Endothelial cell of umbilical vein (primary cell): ENCODE measurements at regions not wholly inside any gene's neighbourhood (a gene's known extent, or its start where the extent isn't known, plus 50 kb on each side); places are given as distances from the start of the nearest gene placed in this dataset.

Source experiments
- BruUV-seq: library from RNA; stranded (reverse); fragments of 400-500 nt; replicated peaks from 2 replicates; lab custom pipeline; 2021; lab: Mats Ljungman, UMichigan
- CTCF ChIA-PET: fragments of 300-600, 350-600 bp; sonication (Branson Sonifier 250); formaldehyde crosslinking; loops from one replicate; lab custom pipeline; 2021; ENCODE audit warnings: antibody characterized with exemption, inconsistent platforms; lab: Charles Lee
- POLR2A ChIA-PET: fragments of 300-600, 350-600 bp; sonication (Branson Sonifier 250); formaldehyde crosslinking; loops from one replicate; lab custom pipeline; 2021; ENCODE audit warnings: antibody characterized with exemption, inconsistent platforms; lab: Charles Lee
- DNase-seq: peaks from one replicate; pipeline ENCODE4 v3.0.0-alpha.2; 2011; ENCODE audit warnings: low read depth, low spot score
- FAIRE-seq: peaks from 2 replicates; lab custom pipeline; 2011; peaks lifted over from hg19 to GRCh38; lab: Jason Lieb, UNC
- H2AFZ ChIP-seq: 2 replicates; pipeline ENCODE4 v1.6.0; 2012; ENCODE audit warnings: low read depth, low read length, control low read depth, inconsistent platforms
- H3K27ac ChIP-seq: 2 replicates; pipeline ENCODE4 v1.5.1; 2011; ENCODE audit warnings: low read depth, mild to moderate bottlenecking, control low read depth, low read length, moderate library complexity; ENCODE audit not compliant: insufficient read depth
- H3K27me3 ChIP-seq, 2 experiments: 2 replicates each; pipeline versions ENCODE4 v1.6.0 to v1.6.1; 2011; ENCODE audit warnings: low read length in 2 of 2, mixed read lengths in 1 of 2; ENCODE audit not compliant: control insufficient read depth in 2 of 2, insufficient read depth in 2 of 2
- H3K36me3 ChIP-seq, 2 experiments: 2 replicates in 1 of 2; 3 replicates in 1 of 2; pipeline ENCODE4 v1.5.1; 2011; ENCODE audit warnings: low read length in 2 of 2, mild to moderate bottlenecking in 1 of 2, moderate library complexity in 1 of 2; ENCODE audit not compliant: control insufficient read depth in 2 of 2, insufficient read depth in 2 of 2; ENCODE audit errors: extremely low read depth in 1 of 2
- H3K4me1 ChIP-seq: 3 replicates; pipeline ENCODE4 v1.5.1; 2011; ENCODE audit warnings: mild to moderate bottlenecking, low read length; ENCODE audit not compliant: control insufficient read depth, insufficient read depth; ENCODE audit errors: extremely low read depth
- H3K4me2 ChIP-seq: 2 replicates; pipeline ENCODE4 v1.6.1; 2011; ENCODE audit warnings: low read length, control low read depth, mixed read lengths; ENCODE audit not compliant: insufficient read depth
- H3K4me3 ChIP-seq, 3 experiments: fragments of 200-600 bp in 1 of 3; sonication (generic), shearing (Covaris generic) in 1 of 3; replicated peaks in 1 of 3; 2 replicates each; pipeline ENCODE4 v1.5.1; 2011 to 2016; ENCODE audit warnings: control low read depth in 3 of 3, low read length in 3 of 3, mild to moderate bottlenecking in 2 of 3, inconsistent platforms in 1 of 3, low read depth in 1 of 3, moderate library complexity in 1 of 3; ENCODE audit not compliant: insufficient read depth in 1 of 3
- H3K79me2 ChIP-seq: 2 replicates; pipeline ENCODE4 v1.6.0; 2012; ENCODE audit warnings: low read length, inconsistent platforms; ENCODE audit not compliant: control insufficient read depth, insufficient read depth
- H3K9ac ChIP-seq: replicated peaks from 2 replicates; pipeline ENCODE3; 2011; ENCODE audit warnings: low read length, control low read depth; ENCODE audit not compliant: insufficient read depth; ENCODE audit errors: extremely low read depth
- H3K9me1 ChIP-seq: replicated peaks from 3 replicates; pipeline ENCODE4 v1.6.0; 2011; ENCODE audit warnings: mild to moderate bottlenecking, low read length; ENCODE audit not compliant: control insufficient read depth, insufficient read depth; ENCODE audit errors: extremely low read depth
- H3K9me3 ChIP-seq: replicated peaks from 2 replicates; pipeline ENCODE4 v1.5.1; 2012; ENCODE audit warnings: low read length, inconsistent platforms; ENCODE audit not compliant: control insufficient read depth, insufficient read depth
- H4K20me1 ChIP-seq: replicated peaks from 2 replicates; pipeline ENCODE3; 2011; ENCODE audit warnings: mild to moderate bottlenecking, low read length; ENCODE audit not compliant: control insufficient read depth, insufficient read depth; ENCODE audit errors: extremely low read depth
- EZH2 ChIP-seq: IDR thresholded peaks from 2 replicates; pipeline ENCODE4 v1.6.1; 2012; ENCODE audit warnings: borderline replicate concordance, low read depth, mild to moderate bottlenecking, moderate library complexity, low read length, inconsistent platforms; ENCODE audit not compliant: severe bottlenecking
- FOS ChIP-seq: IDR thresholded peaks from 2 replicates; pipeline ENCODE4 v1.6.1; 2011; ENCODE audit warnings: mild to moderate bottlenecking, low read length, moderate library complexity, borderline replicate concordance; ENCODE audit not compliant: insufficient read depth
- GATA2 ChIP-seq: IDR thresholded peaks from 2 replicates; pipeline ENCODE4 v1.7.0; 2011; ENCODE audit warnings: low read depth, mild to moderate bottlenecking, moderate library complexity, mixed read lengths, low read length; ENCODE audit not compliant: insufficient read length, insufficient read depth
- JUN ChIP-seq: IDR thresholded peaks from 2 replicates; pipeline ENCODE4 v1.6.1; 2011; ENCODE audit warnings: borderline replicate concordance, low read depth; ENCODE audit not compliant: insufficient read length, insufficient read depth
- MAX ChIP-seq: IDR thresholded peaks from 2 replicates; pipeline ENCODE4 v1.6.1; 2011; ENCODE audit not compliant: insufficient read depth, insufficient read length
- MYC ChIP-seq: IDR thresholded peaks from one replicate; pipeline ENCODE4 v1.6.1; 2011; ENCODE audit warnings: mild to moderate bottlenecking, low read depth, low read length
- POLR2A ChIP-seq: IDR thresholded peaks from 2 replicates; pipeline ENCODE4 v1.6.1; 2012; ENCODE audit warnings: low read depth, mild to moderate bottlenecking, control low read depth, low read length
- POLR2AphosphoS5 ChIP-seq: IDR thresholded peaks from 2 replicates; pipeline ENCODE4 v1.6.1; 2012; ENCODE audit warnings: low read depth, mild to moderate bottlenecking, control low read depth, low read length, moderate library complexity; ENCODE audit not compliant: insufficient read depth
- dilution Hi-C: fragments of 300-500 bp; cut with MboI; formaldehyde crosslinking; loops from one replicate; pipeline ENCODE4 v1.15.0; 2019; ENCODE audit warnings: low sequenced_read_pairs; ENCODE audit not compliant: extremely low pct_ligation_motif_present
- intact Hi-C: fragments of 100-400 bp; cut with micrococcal nuclease; formaldehyde crosslinking; loops from one replicate; pipeline ENCODE4 v1.10.0; 2022
- TF ChIP-seq, protein P1 (sequence below), 2 donors: IDR thresholded peaks; 1 replicate in 1 of 2; 2 replicates in 1 of 2; pipeline ENCODE4 v1.5.1; 2011; ENCODE audit warnings: low read length in 2 of 2, mild to moderate bottlenecking in 2 of 2, moderate library complexity in 2 of 2, control low read depth in 1 of 2, inconsistent platforms in 1 of 2, low read depth in 1 of 2; ENCODE audit not compliant: insufficient read depth in 1 of 2; ENCODE audit errors: extremely low read depth in 1 of 2

DNA sequence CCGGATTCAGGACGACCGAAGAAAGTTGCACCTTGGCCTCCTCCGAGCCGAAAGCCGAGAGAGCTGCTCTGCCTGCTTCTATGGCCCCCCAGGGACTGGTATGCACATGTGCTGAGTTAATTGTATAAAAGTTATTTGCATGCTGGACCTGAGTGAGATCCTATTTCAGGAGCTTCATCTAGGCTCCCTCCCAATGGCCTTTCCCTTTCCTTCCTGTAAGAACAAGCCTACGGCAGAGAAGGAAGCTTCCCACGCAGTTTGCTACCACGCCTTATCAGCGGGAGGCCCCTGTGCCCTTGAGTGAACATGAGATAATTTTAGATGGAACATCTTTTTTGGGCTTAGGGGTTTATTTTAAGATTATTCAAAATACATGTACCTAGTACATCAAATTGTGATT is 65.9 kb downstream of the RIN2 start:
- H3K9me1 ChIP-seq: no peaks in the 10 kb centered on the region
- no peak overlapping the region for H3K27ac ChIP-seq
- POLR2A ChIA-PET: no interaction called here
- no peaks in the 10 kb centered on the region for H3K27me3 ChIP-seq
- dilution Hi-C loops: loop anchor here (25.0 kb wide), 1 partner anchor 163 kb away; no protein-coding TSS in a partner anchor
- no peaks in the 10 kb centered on the region for H3K9me3 ChIP-seq
- FAIRE-seq: no peak
- H2AFZ ChIP-seq: no peak overlapping the region
- H4K20me1 ChIP-seq: no peaks in the 10 kb centered on the region
- H3K36me3 ChIP-seq: no peaks in the 10 kb centered on the region
- H3K9ac ChIP-seq: no peak overlapping the region
- H3K4me3 ChIP-seq: no peak overlapping the region
- intact Hi-C loops: no loop called here
- CTCF ChIA-PET: interaction anchor here (0.9 kb wide), 1 partner anchor 41 kb away, joined by 3 read pairs; no protein-coding TSS in a partner anchor
- no peak for TF ChIP-seq FOS
- no peak for TF ChIP-seq POLR2A
- TF ChIP-seq, protein P1, sequence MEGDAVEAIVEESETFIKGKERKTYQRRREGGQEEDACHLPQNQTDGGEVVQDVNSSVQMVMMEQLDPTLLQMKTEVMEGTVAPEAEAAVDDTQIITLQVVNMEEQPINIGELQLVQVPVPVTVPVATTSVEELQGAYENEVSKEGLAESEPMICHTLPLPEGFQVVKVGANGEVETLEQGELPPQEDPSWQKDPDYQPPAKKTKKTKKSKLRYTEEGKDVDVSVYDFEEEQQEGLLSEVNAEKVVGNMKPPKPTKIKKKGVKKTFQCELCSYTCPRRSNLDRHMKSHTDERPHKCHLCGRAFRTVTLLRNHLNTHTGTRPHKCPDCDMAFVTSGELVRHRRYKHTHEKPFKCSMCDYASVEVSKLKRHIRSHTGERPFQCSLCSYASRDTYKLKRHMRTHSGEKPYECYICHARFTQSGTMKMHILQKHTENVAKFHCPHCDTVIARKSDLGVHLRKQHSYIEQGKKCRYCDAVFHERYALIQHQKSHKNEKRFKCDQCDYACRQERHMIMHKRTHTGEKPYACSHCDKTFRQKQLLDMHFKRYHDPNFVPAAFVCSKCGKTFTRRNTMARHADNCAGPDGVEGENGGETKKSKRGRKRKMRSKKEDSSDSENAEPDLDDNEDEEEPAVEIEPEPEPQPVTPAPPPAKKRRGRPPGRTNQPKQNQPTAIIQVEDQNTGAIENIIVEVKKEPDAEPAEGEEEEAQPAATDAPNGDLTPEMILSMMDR (IDR thresholded peaks at IDR 0.05; ENCODE audit: extremely low read depth in 1 of 2, insufficient read depth in 1 of 2, low read depth in 1 of 2, low read length in 2 of 2): no peak
- no peak for TF ChIP-seq GATA2
- no peak for TF ChIP-seq MAX
- TF ChIP-seq EZH2: no peak
- TF ChIP-seq MYC: no peak
- no peak for TF ChIP-seq JUN
- TF ChIP-seq POLR2AphosphoS5: no peak
- no peak for DNase-seq
- BruUV-seq: no TSS peak
- no peak overlapping the region for H3K4me2 ChIP-seq
- H3K4me1 ChIP-seq: peaks cover 31% of the 10 kb centered on the region
- H3K79me2 ChIP-seq: no peaks in the 10 kb centered on the region
